ENCODE measurements at regions not wholly inside any gene's neighbourhood (a gene's known extent, or its start where the extent isn't known, plus 50 kb on each side); places are given as distances from the start of the nearest gene placed in this dataset.

DNA sequence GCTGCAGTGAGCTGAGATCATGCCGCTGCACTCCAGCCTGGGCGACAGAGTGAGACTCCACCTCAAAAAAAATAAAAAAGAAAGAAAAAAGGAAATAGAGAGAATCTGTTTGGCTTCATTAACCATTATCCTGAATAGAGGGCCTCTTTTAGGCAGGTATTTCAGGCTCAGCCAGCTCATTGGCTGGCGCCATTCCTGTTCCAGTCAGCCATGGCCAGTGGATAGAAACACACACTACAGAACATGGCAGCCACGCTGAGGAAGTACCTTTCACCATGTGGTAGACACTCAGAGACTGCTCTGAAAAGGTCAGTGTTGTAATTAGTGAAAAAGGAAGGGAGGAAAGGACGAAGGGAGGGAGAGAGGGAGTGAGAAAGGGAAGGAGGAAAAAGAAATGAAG, 340.0 kb upstream of the ACTBL2 start:
- Histone ChIP-seq H3K27ac (ENCODE audit: low read depth, low read length) (peak overlapping the region; percentile 94), H3K27me3 (ENCODE audit: insufficient read depth, low read length) (no peaks in the 10 kb centered on the region), H3K4me2 (ENCODE audit: low read length) (no peak overlapping the region), H3K4me1 (ENCODE audit: insufficient read depth, low read length) (peaks cover 34% of the 10 kb centered on the region), H3K4me3 (ENCODE audit: insufficient read depth, low read depth, low read length) (no peak overlapping the region), H3K9me3 (ENCODE audit: insufficient read depth, low read depth, low read length) (no peaks in the 10 kb centered on the region), H3K9ac (ENCODE audit: low read length) (no peak overlapping the region), H2AFZ (ENCODE audit: low read depth, low read length) (no peak overlapping the region), H4K20me1 (ENCODE audit: insufficient read depth, low read length) (no peaks in the 10 kb centered on the region), H3K36me3 (ENCODE audit: insufficient read depth, low read length) (no peaks in the 10 kb centered on the region), H3K79me2 (ENCODE audit: insufficient read depth, low read length) (no peaks in the 10 kb centered on the region)
- Mint-ChIP-seq H3K4me1 (ENCODE audit: low read depth, unreplicated experiment) (peaks cover 29% of the 10 kb centered on the region), H3K27me3 (ENCODE audit: low read depth, unreplicated experiment) (no peaks in the 10 kb centered on the region), H3K27ac (ENCODE audit: unreplicated experiment) (peak overlapping the region; percentile 78), H3K4me3 (ENCODE audit: unreplicated experiment) (no peak overlapping the region), H3K9me3 (ENCODE audit: unreplicated experiment) (peaks cover 2% of the 10 kb centered on the region), H3K36me3 (ENCODE audit: low read depth, unreplicated experiment) (peaks cover 3% of the 10 kb centered on the region)
- DNase-seq (ENCODE audit: low read depth), result no peak
- TF ChIP-seq, protein P1, sequence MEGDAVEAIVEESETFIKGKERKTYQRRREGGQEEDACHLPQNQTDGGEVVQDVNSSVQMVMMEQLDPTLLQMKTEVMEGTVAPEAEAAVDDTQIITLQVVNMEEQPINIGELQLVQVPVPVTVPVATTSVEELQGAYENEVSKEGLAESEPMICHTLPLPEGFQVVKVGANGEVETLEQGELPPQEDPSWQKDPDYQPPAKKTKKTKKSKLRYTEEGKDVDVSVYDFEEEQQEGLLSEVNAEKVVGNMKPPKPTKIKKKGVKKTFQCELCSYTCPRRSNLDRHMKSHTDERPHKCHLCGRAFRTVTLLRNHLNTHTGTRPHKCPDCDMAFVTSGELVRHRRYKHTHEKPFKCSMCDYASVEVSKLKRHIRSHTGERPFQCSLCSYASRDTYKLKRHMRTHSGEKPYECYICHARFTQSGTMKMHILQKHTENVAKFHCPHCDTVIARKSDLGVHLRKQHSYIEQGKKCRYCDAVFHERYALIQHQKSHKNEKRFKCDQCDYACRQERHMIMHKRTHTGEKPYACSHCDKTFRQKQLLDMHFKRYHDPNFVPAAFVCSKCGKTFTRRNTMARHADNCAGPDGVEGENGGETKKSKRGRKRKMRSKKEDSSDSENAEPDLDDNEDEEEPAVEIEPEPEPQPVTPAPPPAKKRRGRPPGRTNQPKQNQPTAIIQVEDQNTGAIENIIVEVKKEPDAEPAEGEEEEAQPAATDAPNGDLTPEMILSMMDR (IDR thresholded peaks at IDR 0.05; ENCODE audit: insufficient read depth, low read depth, low read length), result no peak
- no peak for TF ChIP-seq EZH2 (IDR thresholded peaks at IDR 0.05; ENCODE audit: insufficient read depth, low read length)
- no peak for FAIRE-seq

DNA sequence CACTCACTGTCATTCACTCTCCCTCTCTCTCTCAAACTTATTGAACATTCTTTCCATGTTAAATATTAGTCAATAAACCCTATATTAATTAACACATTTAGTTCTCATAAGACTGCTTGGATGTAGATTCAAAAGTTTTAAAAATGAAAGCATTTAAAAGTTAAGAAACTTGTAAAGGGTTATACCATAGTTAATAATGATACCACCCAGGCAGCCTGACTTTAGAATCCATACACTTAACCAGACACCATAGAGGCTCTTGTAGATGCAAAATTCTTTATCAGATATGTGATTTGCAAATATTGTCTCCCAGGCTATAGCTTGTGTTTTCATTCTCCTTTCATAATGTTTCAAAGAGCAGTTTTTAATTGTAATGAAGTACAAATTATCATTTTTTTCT, 335.8 kb upstream of the ACTBL2 start:
- no peak overlapping the region for H3K4me3 ChIP-seq (ENCODE audit: insufficient read depth, low read depth, low read length)
- peak; percentile 20 for FAIRE-seq
- no peak overlapping the region for H3K27ac Mint-ChIP-seq (ENCODE audit: unreplicated experiment)
- H3K9me3 Mint-ChIP-seq (ENCODE audit: unreplicated experiment), result peaks cover 2% of the 10 kb centered on the region
- no peaks in the 10 kb centered on the region for H3K9me3 ChIP-seq (ENCODE audit: insufficient read depth, low read depth, low read length)
- no peaks in the 10 kb centered on the region for H4K20me1 ChIP-seq (ENCODE audit: insufficient read depth, low read length)
- no peak overlapping the region for H3K4me2 ChIP-seq (ENCODE audit: low read length)
- H3K27ac ChIP-seq (ENCODE audit: low read depth, low read length), result peak overlapping the region; percentile 70
- H3K79me2 ChIP-seq (ENCODE audit: insufficient read depth, low read length), result no peaks in the 10 kb centered on the region
- H3K9ac ChIP-seq (ENCODE audit: low read length), result no peak overlapping the region
- H3K36me3 ChIP-seq (ENCODE audit: insufficient read depth, low read length), result no peaks in the 10 kb centered on the region
- peaks cover 29% of the 10 kb centered on the region for H3K4me1 ChIP-seq (ENCODE audit: insufficient read depth, low read length)
- TF ChIP-seq, protein P1 (IDR thresholded peaks at IDR 0.05; ENCODE audit: insufficient read depth, low read depth, low read length), result no peak
- TF ChIP-seq EZH2 (IDR thresholded peaks at IDR 0.05; ENCODE audit: insufficient read depth, low read length), result no peak
- H3K27me3 Mint-ChIP-seq (ENCODE audit: low read depth, unreplicated experiment), result no peaks in the 10 kb centered on the region
- DNase-seq (ENCODE audit: low read depth), result no peak
- H3K36me3 Mint-ChIP-seq (ENCODE audit: low read depth, unreplicated experiment), result peaks cover 3% of the 10 kb centered on the region
- no peak overlapping the region for H2AFZ ChIP-seq (ENCODE audit: low read depth, low read length)
- no peak overlapping the region for H3K4me3 Mint-ChIP-seq (ENCODE audit: unreplicated experiment)
- no peaks in the 10 kb centered on the region for H3K27me3 ChIP-seq (ENCODE audit: insufficient read depth, low read length)
- H3K4me1 Mint-ChIP-seq (ENCODE audit: low read depth, unreplicated experiment), result peaks cover 28% of the 10 kb centered on the region

DNA sequence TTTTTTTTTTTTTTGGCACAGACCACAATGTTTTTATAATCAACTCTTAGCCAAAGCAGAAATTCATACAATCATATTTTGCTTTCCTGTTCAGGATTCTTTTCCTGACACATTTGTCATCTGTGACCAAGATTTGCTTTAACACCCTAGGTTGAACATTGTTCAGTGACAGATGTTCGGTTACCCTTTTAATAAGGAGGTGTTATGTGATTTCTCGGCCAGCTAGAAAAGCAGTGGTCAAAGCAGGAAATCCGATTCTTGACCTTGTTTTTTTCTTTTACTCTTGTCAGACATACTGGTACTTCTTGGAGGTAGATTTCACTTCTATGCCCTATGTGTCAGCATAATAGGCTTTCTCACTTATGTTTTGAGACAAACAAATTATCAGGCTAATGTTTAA, 335.3 kb upstream of the ACTBL2 start:
- Histone ChIP-seq H3K4me3 (ENCODE audit: insufficient read depth, low read depth, low read length) (no peak overlapping the region), H3K4me1 (ENCODE audit: insufficient read depth, low read length) (peaks cover 25% of the 10 kb centered on the region), H4K20me1 (ENCODE audit: insufficient read depth, low read length) (no peaks in the 10 kb centered on the region), H2AFZ (ENCODE audit: low read depth, low read length) (no peak overlapping the region), H3K79me2 (ENCODE audit: insufficient read depth, low read length) (no peaks in the 10 kb centered on the region), H3K4me2 (ENCODE audit: low read length) (no peak overlapping the region), H3K27me3 (ENCODE audit: insufficient read depth, low read length) (no peaks in the 10 kb centered on the region), H3K9me3 (ENCODE audit: insufficient read depth, low read depth, low read length) (no peaks in the 10 kb centered on the region), H3K27ac (ENCODE audit: low read depth, low read length) (peak overlapping the region; percentile 70), H3K9ac (ENCODE audit: low read length) (peak overlapping the region; percentile 17), H3K36me3 (ENCODE audit: insufficient read depth, low read length) (no peaks in the 10 kb centered on the region)
- H3K4me1 Mint-ChIP-seq (ENCODE audit: low read depth, unreplicated experiment), result peaks cover 23% of the 10 kb centered on the region
- H3K27ac Mint-ChIP-seq (ENCODE audit: unreplicated experiment), result peak overlapping the region; percentile 94
- no peaks in the 10 kb centered on the region for H3K27me3 Mint-ChIP-seq (ENCODE audit: low read depth, unreplicated experiment)
- peaks cover 2% of the 10 kb centered on the region for H3K9me3 Mint-ChIP-seq (ENCODE audit: unreplicated experiment)
- peak; percentile 66 for FAIRE-seq
- DNase-seq (ENCODE audit: low read depth), result no peak
- H3K4me3 Mint-ChIP-seq (ENCODE audit: unreplicated experiment), result no peak overlapping the region
- TF ChIP-seq EZH2 (IDR thresholded peaks at IDR 0.05; ENCODE audit: insufficient read depth, low read length), result no peak
- TF ChIP-seq, protein P1 (IDR thresholded peaks at IDR 0.05; ENCODE audit: insufficient read depth, low read depth, low read length), result no peak
- H3K36me3 Mint-ChIP-seq (ENCODE audit: low read depth, unreplicated experiment), result peaks cover 3% of the 10 kb centered on the region
